RWPE1 (cell line): ENCODE measurements at regions not wholly inside any gene's neighbourhood (a gene's known extent, or its start where the extent isn't known, plus 50 kb on each side); places are given as distances from the start of the nearest gene placed in this dataset.
"Not testable (repeated sequence)": the region's sequence is repeated elsewhere in the genome, so short reads cannot be mapped to it uniquely, and the experiment has no call there.

Source experiments
- CTCF ChIA-PET: fragments of 350-600 bp; sonication (Branson Sonifier 250); formaldehyde crosslinking; extraction: SDS; loops from one replicate; lab custom pipeline; 2021; lab: Yijun Ruan, JAX
- POLR2A ChIA-PET: fragments of 400-600 bp; formaldehyde crosslinking; extraction: SDS; loops from one replicate; lab custom pipeline; 2020; ENCODE audit warnings: antibody characterized with exemption; ENCODE audit not compliant: low non-redundant PET; lab: Yijun Ruan, JAX
- DNase-seq: peaks from one replicate; pipeline ENCODE4 v3.0.0; 2012; ENCODE audit warnings: low spot score
- H3K27ac ChIP-seq: fragments of 450-650 bp; 2 replicates; pipeline ENCODE4 v1.5.1; 2017
- TF ChIP-seq, protein P1 (sequence below): fragments of 450-650 bp; conservative IDR thresholded peaks from 2 replicates; pipeline ENCODE4 v1.5.1; 2017; ENCODE audit warnings: low read depth, mild to moderate bottlenecking

DNA sequence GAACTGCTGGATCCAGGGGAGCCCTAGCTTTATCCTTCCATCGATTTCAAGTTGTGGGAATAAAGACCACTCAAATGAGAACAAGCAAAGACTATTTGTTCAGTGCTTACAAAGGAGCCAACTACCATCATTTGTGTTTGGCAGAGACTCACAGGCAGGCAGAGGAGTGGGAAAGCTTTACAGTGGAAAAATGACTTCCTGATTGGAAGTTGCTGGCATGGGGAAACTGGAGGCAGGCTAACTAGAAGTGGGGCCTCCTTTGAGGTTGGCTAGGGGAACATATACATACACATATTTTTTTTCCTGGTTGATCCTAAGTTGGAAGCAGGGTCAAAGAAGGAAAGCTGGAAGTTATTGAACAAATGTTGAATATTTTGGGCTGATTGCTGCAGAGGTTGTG is 121.7 kb downstream of the ACTBL2 start:
- POLR2A ChIA-PET = no interaction called here
- H3K27ac ChIP-seq = no peak overlapping the region

DNA sequence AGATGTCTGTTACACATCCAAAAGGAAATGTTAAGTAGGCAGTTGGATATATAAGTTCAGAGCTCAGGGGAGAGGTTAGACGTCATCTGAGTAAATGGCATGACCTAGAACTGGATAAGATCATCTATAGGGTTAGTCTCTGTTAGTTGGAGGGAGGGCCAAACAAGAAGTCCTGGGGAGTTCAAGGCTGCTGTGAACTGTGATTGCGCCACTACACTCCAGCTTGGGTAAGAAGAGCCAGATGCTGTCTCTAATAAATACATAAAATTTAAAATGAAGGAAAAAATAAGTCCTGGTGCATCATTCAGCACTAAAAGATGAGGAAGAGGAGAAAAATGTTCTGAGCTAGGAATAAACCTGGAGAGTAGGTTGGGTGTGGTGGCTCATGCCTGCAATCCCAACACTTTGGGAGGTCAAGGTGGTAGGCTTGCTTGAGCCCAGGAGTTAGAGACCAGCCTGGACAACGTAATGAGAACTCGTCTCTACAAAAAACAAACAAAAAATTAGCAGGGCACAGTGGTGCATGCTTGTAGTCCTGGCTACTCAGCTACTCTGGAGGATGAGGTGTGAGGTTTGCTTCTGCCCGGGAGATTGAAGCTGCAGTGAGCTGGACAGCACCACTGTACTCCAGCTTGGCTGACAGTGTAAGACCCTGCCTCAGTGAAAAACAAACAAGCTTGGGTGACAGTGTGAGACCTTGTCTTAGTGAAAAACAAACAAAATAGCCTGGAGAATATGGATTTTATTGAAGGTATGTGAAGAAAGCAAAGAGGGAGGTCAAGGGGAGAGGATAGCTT is 123.6 kb downstream of the ACTBL2 start:
- CTCF ChIA-PET = interaction anchor here (0.7 kb wide), 1 partner anchor 1037 kb away, joined by 3 read pairs; no protein-coding TSS in a partner anchor
- TF ChIP-seq, protein P1, sequence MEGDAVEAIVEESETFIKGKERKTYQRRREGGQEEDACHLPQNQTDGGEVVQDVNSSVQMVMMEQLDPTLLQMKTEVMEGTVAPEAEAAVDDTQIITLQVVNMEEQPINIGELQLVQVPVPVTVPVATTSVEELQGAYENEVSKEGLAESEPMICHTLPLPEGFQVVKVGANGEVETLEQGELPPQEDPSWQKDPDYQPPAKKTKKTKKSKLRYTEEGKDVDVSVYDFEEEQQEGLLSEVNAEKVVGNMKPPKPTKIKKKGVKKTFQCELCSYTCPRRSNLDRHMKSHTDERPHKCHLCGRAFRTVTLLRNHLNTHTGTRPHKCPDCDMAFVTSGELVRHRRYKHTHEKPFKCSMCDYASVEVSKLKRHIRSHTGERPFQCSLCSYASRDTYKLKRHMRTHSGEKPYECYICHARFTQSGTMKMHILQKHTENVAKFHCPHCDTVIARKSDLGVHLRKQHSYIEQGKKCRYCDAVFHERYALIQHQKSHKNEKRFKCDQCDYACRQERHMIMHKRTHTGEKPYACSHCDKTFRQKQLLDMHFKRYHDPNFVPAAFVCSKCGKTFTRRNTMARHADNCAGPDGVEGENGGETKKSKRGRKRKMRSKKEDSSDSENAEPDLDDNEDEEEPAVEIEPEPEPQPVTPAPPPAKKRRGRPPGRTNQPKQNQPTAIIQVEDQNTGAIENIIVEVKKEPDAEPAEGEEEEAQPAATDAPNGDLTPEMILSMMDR = no peak
- no peak for DNase-seq
- POLR2A ChIA-PET = no interaction called here
- H3K27ac ChIP-seq = no peak overlapping the region

More for the DNA sequence above, 121.7 kb downstream of the ACTBL2 start:
- TF ChIP-seq, protein P1 = no peak
- DNase-seq = no peak
- CTCF ChIA-PET = interaction anchor here (0.6 to 0.9 kb wide), 3 partner anchors 26 to 1629 kb away, joined by 3 to 5 read pairs (median 3); no protein-coding TSS in a partner anchor

DNA sequence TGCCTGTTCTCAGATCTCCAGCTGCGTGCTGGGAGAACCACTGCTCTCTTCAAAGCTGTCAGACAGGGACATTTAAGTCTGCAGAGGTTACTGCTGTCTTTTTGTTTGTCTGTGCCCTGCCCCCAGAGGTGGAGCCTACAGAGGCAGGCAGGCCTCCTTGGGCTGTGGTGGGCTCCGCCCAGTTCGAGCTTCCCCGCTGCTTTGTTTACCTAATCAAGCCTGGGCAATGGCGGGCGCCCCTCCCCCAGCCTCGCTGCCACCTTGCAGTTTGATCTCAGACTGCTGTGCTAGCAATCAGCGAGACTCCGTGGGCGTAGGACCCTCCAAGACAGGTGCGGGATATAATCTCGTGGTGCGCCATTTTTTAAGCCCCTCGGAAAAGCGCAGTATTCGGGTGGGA is 125.8 kb downstream of the ACTBL2 start:
- CTCF ChIA-PET, H3K27ac ChIP-seq, POLR2A ChIA-PET, DNase-seq: not testable (repeated sequence)

DNA sequence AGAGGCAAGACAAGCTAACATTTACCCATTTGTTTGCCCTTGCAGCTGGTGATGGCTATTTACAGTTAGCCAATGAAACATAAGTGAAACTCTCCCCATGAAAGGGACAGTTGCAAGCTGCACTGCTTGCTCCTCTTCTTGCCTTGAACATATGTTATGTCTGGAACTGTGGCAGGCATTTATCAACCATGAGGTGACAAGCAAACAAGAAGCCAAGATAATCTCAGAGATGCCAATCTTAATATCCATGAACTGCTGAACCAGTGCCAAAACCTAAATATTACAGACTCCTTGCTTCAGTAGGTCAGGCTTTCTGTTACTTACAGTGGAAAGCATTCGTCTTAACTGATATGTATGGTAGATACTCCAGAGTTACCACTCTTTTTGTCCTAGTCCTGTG is 133.4 kb downstream of the ACTBL2 start:
- TF ChIP-seq, protein P1 = no peak
- ChIA-PET POLR2A (no interaction called here), CTCF (no interaction called here)
- no peak overlapping the region for H3K27ac ChIP-seq
- no peak for DNase-seq

DNA sequence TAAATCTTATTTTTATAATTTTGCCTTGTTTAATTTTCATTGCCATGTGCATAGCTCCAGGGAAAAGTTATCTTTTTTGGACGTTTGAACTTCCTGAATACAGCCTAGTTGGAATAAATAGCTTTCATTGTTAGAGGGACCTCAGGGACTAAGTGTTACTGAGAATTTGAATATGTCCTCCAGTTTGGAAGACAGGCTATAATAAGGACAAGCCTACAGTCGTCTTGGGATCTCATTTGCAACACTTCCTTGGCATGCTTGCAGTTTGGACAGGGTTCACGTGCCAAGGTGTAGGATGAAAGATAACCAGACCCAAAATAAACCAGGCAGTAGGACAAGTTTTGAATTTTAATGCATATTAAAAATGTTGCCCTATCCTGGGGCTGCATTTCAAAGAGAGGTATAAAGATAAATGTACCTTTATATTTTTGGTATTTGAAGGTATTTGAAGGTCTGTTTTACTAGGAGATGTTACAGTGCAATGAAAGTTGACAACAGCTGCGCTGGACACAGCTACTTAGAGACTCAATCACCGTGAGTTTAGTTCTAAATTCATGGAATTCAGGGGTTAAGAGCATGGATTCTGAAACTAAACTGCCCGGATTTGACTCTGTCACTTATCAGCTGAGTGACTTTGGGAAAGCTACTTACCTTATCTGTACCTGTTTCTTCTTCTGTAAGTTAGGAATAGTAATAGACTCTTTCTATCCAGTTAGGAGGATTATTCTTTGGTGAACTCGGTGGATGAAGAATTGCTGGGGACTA is 134.1 kb downstream of the ACTBL2 start:
- CTCF ChIA-PET = interaction anchor here (0.6 kb wide), 1 partner anchor 348 kb away, joined by 6 read pairs; no protein-coding TSS in a partner anchor
- POLR2A ChIA-PET = no interaction called here
- no peak for DNase-seq
- no peak overlapping the region for H3K27ac ChIP-seq
- TF ChIP-seq, protein P1 = no peak

DNA sequence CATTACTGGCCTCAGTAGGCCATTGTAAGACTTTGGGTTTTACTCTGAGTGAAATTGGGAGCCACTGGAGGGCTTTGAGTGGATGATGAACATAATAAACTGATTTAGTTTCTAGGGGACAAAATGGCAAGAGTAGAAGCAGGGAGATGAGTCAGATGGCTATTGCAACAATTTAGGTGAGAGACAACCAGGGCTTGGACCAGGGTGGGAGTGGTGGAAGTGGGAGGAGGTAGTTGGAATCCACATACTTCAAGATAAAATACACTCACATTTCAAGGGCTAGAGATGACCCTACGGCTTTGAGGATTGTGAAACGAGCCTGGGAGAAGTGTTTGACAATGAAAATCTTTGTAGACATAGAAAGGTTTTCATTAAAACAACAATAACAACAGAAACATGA is 136.3 kb downstream of the ACTBL2 start:
- TF ChIP-seq, protein P1 = no peak
- no peak for DNase-seq
- no peak overlapping the region for H3K27ac ChIP-seq
- CTCF ChIA-PET = no interaction called here
- POLR2A ChIA-PET = no interaction called here
